Panc1 (cell line): ENCODE measurements at regions not wholly inside any gene's neighbourhood (a gene's known extent, or its start where the extent isn't known, plus 50 kb on each side); places are given as distances from the start of the nearest gene placed in this dataset.

Experiments
- ATAC-seq: fragments of 200-7000 bp; cut with Tn5 transposase; 2 replicates; pipeline ENCODE4 v1.9.1; 2020; ENCODE audit warnings: mild to moderate bottlenecking, moderate library complexity
- BruUV-seq: library from RNA; stranded (reverse); fragments of 400-500 nt; replicated peaks from 2 replicates; lab custom pipeline; 2021; lab: Mats Ljungman, UMichigan
- CTCF ChIA-PET: fragments of 300-600 bp; sonication (Branson Sonifier 250); formaldehyde crosslinking; loops from one replicate; lab custom pipeline; 2022; ENCODE audit warnings: antibody characterized with exemption; lab: Charles Lee
- POLR2A ChIA-PET: fragments of 300-600 bp; sonication (Branson Sonifier 250); formaldehyde crosslinking; loops from one replicate; lab custom pipeline; 2022; ENCODE audit warnings: antibody characterized with exemption; lab: Charles Lee
- DNase-seq: peaks from one replicate; pipeline ENCODE4 v3.0.0-alpha.2; 2010; ENCODE audit warnings: low read depth, low spot score
- H3K27ac ChIP-seq: 2 replicates; pipeline ENCODE4 v1.5.1; 2011; ENCODE audit warnings: mild to moderate bottlenecking, low read length, inconsistent platforms
- H3K27me3 ChIP-seq: fragments of 200-500 bp; sonication (Bioruptor generic); 2 replicates; pipeline ENCODE4 v1.6.0; 2014; ENCODE audit warnings: low read length, inconsistent platforms; ENCODE audit not compliant: control insufficient read depth, insufficient read depth
- H3K36me3 ChIP-seq: fragments of 200-500 bp; sonication (Bioruptor generic); 2 replicates; pipeline ENCODE4 v1.5.1; 2014; ENCODE audit warnings: inconsistent platforms, mild to moderate bottlenecking, low read length, moderate library complexity; ENCODE audit not compliant: control insufficient read depth, insufficient read depth
- H3K4me1 ChIP-seq: 2 replicates; pipeline ENCODE4 v1.5.1; 2011; ENCODE audit warnings: inconsistent platforms, mild to moderate bottlenecking, low read length, moderate library complexity; ENCODE audit not compliant: control insufficient read depth, insufficient read depth
- H3K4me3 ChIP-seq, 2 experiments: 2 replicates each; pipeline ENCODE4 v1.5.1; 2011 to 2012; ENCODE audit warnings: low read depth in 2 of 2, low read length in 2 of 2, mild to moderate bottlenecking in 2 of 2, inconsistent platforms in 1 of 2, moderate library complexity in 1 of 2
- H3K9me3 ChIP-seq: fragments of 200-500 bp; sonication (Bioruptor generic); 2 replicates; pipeline ENCODE4 v1.5.1; 2014; ENCODE audit warnings: low read depth, mild to moderate bottlenecking, inconsistent platforms, low read length, moderate library complexity; ENCODE audit not compliant: control insufficient read depth, insufficient read depth
- CTCF ChIP-seq: fragments of 450-650 bp; IDR thresholded peaks from 2 replicates; pipeline ENCODE4 v1.5.1; 2017; ENCODE audit warnings: mild to moderate bottlenecking
- POLR2AphosphoS5 ChIP-seq: IDR thresholded peaks from 2 replicates; pipeline ENCODE4 v1.6.1; 2012; ENCODE audit warnings: mild to moderate bottlenecking, low read depth, low read length, moderate library complexity
- REST ChIP-seq, 2 experiments: IDR thresholded peaks; 2 replicates each; pipeline ENCODE4 v1.6.1; 2011 to 2012; ENCODE audit warnings: low read depth in 2 of 2, control low read depth in 1 of 2, low read length in 1 of 2, mild to moderate bottlenecking in 1 of 2, moderate library complexity in 1 of 2; ENCODE audit not compliant: insufficient read depth in 1 of 2
- SIN3A ChIP-seq: IDR thresholded peaks from 2 replicates; pipeline ENCODE4 v1.6.1; 2012; ENCODE audit warnings: low read depth, mild to moderate bottlenecking, low read length, moderate library complexity, borderline replicate concordance; ENCODE audit not compliant: insufficient read depth
- TCF7L2 ChIP-seq: IDR thresholded peaks from 2 replicates; pipeline ENCODE4 v1.6.1; 2011; ENCODE audit warnings: mild to moderate bottlenecking, low read depth, low read length, inconsistent platforms
- in situ Hi-C: cut with HindIII; loops from 2 replicates; pipeline ENCODE4 v1.10.0; 2016; ENCODE audit warnings: low sequenced_read_pairs, low pct_unique_long_range_greater_than_20kb
- intact Hi-C: fragments of 100-400 bp; cut with micrococcal nuclease; formaldehyde crosslinking; loops from one replicate; pipeline ENCODE4 v1.10.0; 2022; ENCODE audit not compliant: unreplicated experiment

DNA sequence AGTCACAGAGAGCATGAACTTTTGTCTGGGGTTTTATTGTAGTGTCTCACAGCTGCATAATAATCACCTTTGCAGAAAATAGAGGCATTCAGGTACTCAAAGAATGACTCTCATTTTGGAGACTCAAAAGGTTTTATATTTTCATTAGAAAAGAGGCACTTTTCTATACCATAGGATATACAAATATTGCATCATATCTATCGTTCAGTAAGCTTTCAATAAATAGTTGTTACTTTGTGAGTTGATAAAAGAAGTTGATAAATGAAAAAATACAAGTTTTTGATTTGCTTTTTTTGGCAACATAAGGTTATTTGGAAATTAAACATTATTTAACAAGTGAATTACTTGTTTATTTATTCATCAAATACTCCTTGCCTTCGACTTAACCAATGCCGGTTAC is 279.9 kb downstream of the ARL4A start:
- ChIA-PET POLR2A (no interaction called here), CTCF (no interaction called here)
- Histone ChIP-seq H3K27ac (no peak overlapping the region), H3K4me1 (no peaks in the 10 kb centered on the region), H3K4me3 (no peak overlapping the region), H3K36me3 (no peaks in the 10 kb centered on the region), H3K9me3 (no peaks in the 10 kb centered on the region), H3K27me3 (0 out of 2 replicates have a peak, but pooled peaks cover 3% of the 10 kb centered on the region)
- in situ Hi-C loops (no loop called here), intact Hi-C loops (no loop called here)
- ATAC-seq (no peak), DNase-seq (no peak)
- TF ChIP-seq SIN3A = no peak
- no TSS peak for BruUV-seq

DNA sequence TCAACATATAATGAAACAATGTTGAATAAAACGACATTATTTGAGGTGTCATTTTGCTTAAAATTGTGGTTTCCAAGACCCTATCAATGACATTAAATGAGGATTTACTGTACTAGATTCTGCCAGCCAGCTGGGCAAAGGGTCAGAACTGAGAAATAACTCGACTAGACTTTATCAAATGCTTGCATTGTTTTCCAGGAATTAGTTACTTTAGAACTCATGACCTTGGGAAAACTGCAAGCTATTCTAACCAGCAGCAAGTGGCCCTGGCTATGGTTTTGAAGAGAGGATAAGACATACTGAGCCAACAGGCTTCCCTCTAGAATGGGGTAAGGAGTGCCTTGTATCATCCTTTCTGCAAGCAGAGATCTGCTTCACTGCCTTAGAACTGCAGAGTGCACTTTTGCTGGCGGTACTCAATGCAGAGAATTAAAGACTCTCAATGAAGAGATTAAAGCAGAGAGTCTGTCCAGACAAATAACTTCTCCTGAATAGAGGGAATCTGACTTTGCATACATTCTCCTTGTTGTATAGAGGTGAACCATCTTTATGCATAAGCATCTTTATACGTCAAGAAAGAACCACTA is 281.5 kb downstream of the ARL4A start:
- CTCF ChIA-PET = no interaction called here
- no peaks in the 10 kb centered on the region for H3K4me1 ChIP-seq
- TF ChIP-seq POLR2AphosphoS5 = no peak
- no peak for TF ChIP-seq TCF7L2
- no peak for TF ChIP-seq REST (IDR thresholded peaks at IDR 0.05; ENCODE audit: insufficient read depth in 1 of 2, low read depth in 2 of 2, low read length in 1 of 2)
- DNase-seq = no peak
- no TSS peak for BruUV-seq
- no peaks in the 10 kb centered on the region for H3K9me3 ChIP-seq
- H3K36me3 ChIP-seq = no peaks in the 10 kb centered on the region
- intact Hi-C loops (no loop called here), in situ Hi-C loops (no loop called here)
- H3K4me3 ChIP-seq = no peak overlapping the region
- H3K27ac ChIP-seq = no peak overlapping the region
- ATAC-seq = no peak
- no peaks in the 10 kb centered on the region for H3K27me3 ChIP-seq
- POLR2A ChIA-PET = no interaction called here

DNA sequence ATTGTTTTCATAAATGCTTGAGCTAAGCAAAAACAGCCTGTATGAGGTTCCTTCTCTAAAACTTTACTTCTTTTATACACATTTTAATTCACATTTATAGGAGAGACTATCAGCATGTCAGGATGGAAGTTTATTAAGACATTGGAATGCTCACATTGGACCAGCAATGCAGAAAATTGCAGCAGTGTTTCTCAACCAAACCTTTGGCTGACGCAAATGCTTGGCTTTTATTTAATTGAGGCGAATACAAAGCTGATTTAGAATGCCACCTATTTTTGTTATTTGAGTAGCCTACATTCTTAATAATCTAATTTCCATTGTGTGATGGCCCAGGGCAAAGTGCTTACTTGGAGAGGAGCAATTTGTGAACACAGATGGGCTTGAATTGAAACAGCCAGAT is 283.2 kb downstream of the ARL4A start:
- Histone ChIP-seq H3K4me3 (no peak overlapping the region), H3K27me3 (no peaks in the 10 kb centered on the region), H3K27ac (no peak overlapping the region), H3K4me1 (no peaks in the 10 kb centered on the region), H3K36me3 (no peaks in the 10 kb centered on the region), H3K9me3 (no peaks in the 10 kb centered on the region)
- ChIA-PET POLR2A (no interaction called here), CTCF (no interaction called here)
- no peak for ATAC-seq
- in situ Hi-C loops = no loop called here
- no TSS peak for BruUV-seq
- TF ChIP-seq TCF7L2 (no peak), REST (IDR thresholded peaks at IDR 0.05; ENCODE audit: insufficient read depth in 1 of 2, low read depth in 2 of 2, low read length in 1 of 2) (no peak), SIN3A (no peak), CTCF (no peak), POLR2AphosphoS5 (no peak)
- no peak for DNase-seq
- intact Hi-C loops = no loop called here
